Spleen (tissue), 11 donors: ENCODE measurements at regions not wholly inside any gene's neighbourhood (a gene's known extent, or its start where the extent isn't known, plus 50 kb on each side); places are given as distances from the start of the nearest gene placed in this dataset.

Experiments used
- DNase-seq: peaks from one replicate; pipeline ENCODE4 v3.0.0-alpha.2; 2020
- H3K27ac ChIP-seq, 8 donors: fragments of 200-600 bp; sonication (generic) in 7 of 8; 1 replicate in 4 of 8; 2 replicates in 4 of 8; pipeline versions ENCODE4 v1.5.0 to v1.8.0; 2016 to 2021; ENCODE audit warnings: inconsistent platforms in 4 of 8, mild to moderate bottlenecking in 4 of 8, moderate library complexity in 1 of 8
- H3K27me3 ChIP-seq, 7 donors: fragments of 200-600 bp; sonication (generic) in 6 of 7; replicated peaks in 1 of 7; 1 replicate in 4 of 7; 2 replicates in 3 of 7; pipeline versions ENCODE4 v1.5.0 to v1.8.0; 2016 to 2021; ENCODE audit warnings: inconsistent platforms in 3 of 7, mild to moderate bottlenecking in 1 of 7
- H3K36me3 ChIP-seq, 6 donors: fragments of 200-600 bp; sonication (generic) in 5 of 6; 1 replicate in 4 of 6; 2 replicates in 2 of 6; pipeline versions ENCODE4 v1.5.0 to v1.8.0; 2016 to 2021; ENCODE audit warnings: inconsistent platforms in 2 of 6
- H3K4me1 ChIP-seq, 6 donors: fragments of 200-600 bp; sonication (generic) in 5 of 6; 1 replicate in 3 of 6; 2 replicates in 3 of 6; pipeline versions ENCODE4 v1.5.0 to v1.8.0; 2016 to 2021; ENCODE audit warnings: inconsistent platforms in 3 of 6
- H3K4me3 ChIP-seq, 8 donors: fragments of 200-600 bp; sonication (generic) in 7 of 8; 1 replicate in 4 of 8; 2 replicates in 4 of 8; pipeline versions ENCODE4 v1.5.0 to v1.8.0; 2016 to 2021; ENCODE audit warnings: inconsistent platforms in 4 of 8, mild to moderate bottlenecking in 4 of 8, moderate library complexity in 2 of 8
- H3K9me3 ChIP-seq, 8 donors: fragments of 200-600 bp; sonication (generic) in 7 of 8; 1 replicate in 4 of 8; 2 replicates in 4 of 8; pipeline versions ENCODE4 v1.5.0 to v1.8.0; 2016 to 2021; ENCODE audit warnings: inconsistent platforms in 4 of 8
- CTCF ChIP-seq, 11 experiments: fragments of 200-600 bp in 7 of 11; fragments of 450-650 bp in 4 of 11; sonication (generic) in 4 of 11; IDR thresholded peaks in 8 of 11; conservative IDR thresholded peaks in 3 of 11; 1 replicate in 7 of 11; 2 replicates in 4 of 11; pipeline versions ENCODE4 v1.4.0 to v1.8.0; 2016 to 2021; ENCODE audit warnings: antibody characterized with exemption in 11 of 11, inconsistent platforms in 4 of 11, mild to moderate bottlenecking in 1 of 11
- POLR2A ChIP-seq, 3 donors: fragments of 450-650 bp; IDR thresholded peaks; one replicate each; pipeline ENCODE4 v1.5.1; 2017; ENCODE audit warnings: antibody characterized with exemption in 3 of 3, mild to moderate bottlenecking in 1 of 3
- POLR2AphosphoS5 ChIP-seq, 3 donors: sonication (generic); formaldehyde crosslinking; IDR thresholded peaks; one replicate each; pipeline ENCODE4 v1.5.1; 2017; ENCODE audit warnings: antibody characterized with exemption in 3 of 3
- WGBS, 5 donors: extraction: QIAGEN DNeasy Blood & Tissue Kit in 3 of 5; methylation state at CpG; one replicate each; pipeline versions ENCODE4 v1.1.5 to v1.1.7; 2013 to 2018; 5-methylcytosine and 5-hydroxymethylcytosine counted together
- intact Hi-C: fragments of 100-400 bp; cut with DNase I; formaldehyde crosslinking; loops from one replicate; pipeline ENCODE4 v1.15.0; 2023; ENCODE audit warnings: low total_unique reads
- donor health status: healthy with polysubstance abuse.
- donor health status: DM: no; HTN: no; CAD: no; lungs with moderate emphysema.
- donor health status: DM: no; HTN: no; CAD: no.
- donor health status: Bipolar disorder and iron deficiency.
- donor health status: healthy.
- donor health status: DM: no; HTN: no; CAD: no.
- donor health status: DM: yes; HTN: yes; CAD: no.

GRCh38 chr2:121008975-121009374 is 273.3 kb downstream of the GLI2 start:
- Histone ChIP-seq H3K27me3 (peaks cover 0 to 8% (median 0%) of the 10 kb centered on the region in 7 donors), H3K36me3 (no peaks in the 10 kb centered on the region), H3K4me1 (no peaks in the 10 kb centered on the region), H3K27ac (no peak overlapping the region), H3K9me3 (peaks cover 0 to 15% (median 3%) of the 10 kb centered on the region in 8 donors), H3K4me3 (no peak overlapping the region)
- 80 to 86% (median 83%) methylated on average over 5 of the region's 5 CpGs for WGBS, 5 donors
- no peak for DNase-seq
- intact Hi-C loops = no loop called here
- no peak for TF ChIP-seq POLR2A (IDR thresholded peaks at IDR 0.05)
- TF ChIP-seq POLR2AphosphoS5 (IDR thresholded peaks at IDR 0.05) = no peak
- no peak for TF ChIP-seq CTCF (IDR thresholded peaks at IDR 0.05 in 8 of 11, conservative IDR thresholded peaks at IDR 0.05 in 3 of 11)

GRCh38 chr2:121010998-121011397 is 274.0 kb downstream of the TFCP2L1 start:
- TF ChIP-seq CTCF (IDR thresholded peaks at IDR 0.05 in 8 of 11, conservative IDR thresholded peaks at IDR 0.05 in 3 of 11) (no peak), POLR2AphosphoS5 (IDR thresholded peaks at IDR 0.05) (no peak), POLR2A (IDR thresholded peaks at IDR 0.05) (no peak)
- Histone ChIP-seq H3K4me1 (no peaks in the 10 kb centered on the region), H3K4me3 (no peak overlapping the region), H3K27ac (no peak overlapping the region), H3K9me3 (peaks cover 0 to 17% (median 3%) of the 10 kb centered on the region in 8 donors), H3K36me3 (no peaks in the 10 kb centered on the region), H3K27me3 (peaks cover 0 to 8% (median 0%) of the 10 kb centered on the region in 7 donors)
- no peak for DNase-seq
- intact Hi-C loops = no loop called here

GRCh38 chr2:121014876-121015275 is 270.1 kb downstream of the TFCP2L1 start:
- no peak overlapping the region for H3K27ac ChIP-seq
- TF ChIP-seq CTCF (IDR thresholded peaks at IDR 0.05 in 8 of 11, conservative IDR thresholded peaks at IDR 0.05 in 3 of 11) (no peak), POLR2AphosphoS5 (IDR thresholded peaks at IDR 0.05) (no peak), POLR2A (IDR thresholded peaks at IDR 0.05) (no peak)
- WGBS, 5 donors = 88 to 95% (median 90%) methylated on average over 3 of the region's 3 CpGs
- no peaks in the 10 kb centered on the region for H3K36me3 ChIP-seq
- intact Hi-C loops = no loop called here
- H3K9me3 ChIP-seq = peaks cover 0 to 17% (median 2%) of the 10 kb centered on the region in 8 donors
- peaks cover 0 to 17% (median 0%) of the 10 kb centered on the region in 7 donors for H3K27me3 ChIP-seq
- no peak for DNase-seq
- H3K4me3 ChIP-seq = no peak overlapping the region
- H3K4me1 ChIP-seq = no peaks in the 10 kb centered on the region

GRCh38 chr2:121015971-121016485 is 269.0 kb downstream of the TFCP2L1 start:
- Histone ChIP-seq H3K27ac (no peak overlapping the region), H3K36me3 (no peaks in the 10 kb centered on the region), H3K4me3 (no peak overlapping the region), H3K4me1 (no peaks in the 10 kb centered on the region), H3K27me3 (peaks cover 0 to 22% (median 0%) of the 10 kb centered on the region in 7 donors), H3K9me3 (peaks cover 0 to 14% (median 0%) of the 10 kb centered on the region in 8 donors)
- intact Hi-C loops = no loop called here
- 74 to 92% (median 87%) methylated on average over 7 of the region's 7 CpGs for WGBS, 5 donors
- DNase-seq = no peak
- no peak for TF ChIP-seq POLR2A (IDR thresholded peaks at IDR 0.05)
- TF ChIP-seq CTCF (IDR thresholded peaks at IDR 0.05 in 8 of 11, conservative IDR thresholded peaks at IDR 0.05 in 3 of 11) = no peak
- no peak for TF ChIP-seq POLR2AphosphoS5 (IDR thresholded peaks at IDR 0.05)
